ENCODE measurements at regions not wholly inside any gene's neighbourhood (a gene's known extent, or its start where the extent isn't known, plus 50 kb on each side); places are given as distances from the start of the nearest gene placed in this dataset.
"Not testable (repeated sequence)": the region's sequence is repeated elsewhere in the genome, so short reads cannot be mapped to it uniquely, and the experiment has no call there.

DNA sequence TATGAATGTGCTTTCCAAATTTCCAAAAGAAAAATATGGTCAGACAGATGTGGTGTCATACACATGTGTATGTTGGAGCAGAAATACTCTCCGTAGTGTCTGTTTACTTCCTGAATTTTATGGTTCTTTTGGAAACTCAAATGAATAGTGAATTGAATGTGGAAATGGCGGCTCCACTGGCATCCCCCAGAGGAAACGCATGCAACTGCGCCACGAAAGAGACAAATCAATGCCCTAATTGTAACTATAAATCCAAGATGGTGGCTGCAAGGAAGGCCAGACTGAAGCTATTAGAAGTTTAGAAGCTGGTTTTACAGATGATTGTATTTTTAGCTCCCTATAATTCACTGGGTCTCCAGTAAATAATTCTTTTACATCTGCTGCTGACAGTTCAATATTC is 246.7 kb downstream of the FGFR2 start:
- no peak for DNase-seq

DNA sequence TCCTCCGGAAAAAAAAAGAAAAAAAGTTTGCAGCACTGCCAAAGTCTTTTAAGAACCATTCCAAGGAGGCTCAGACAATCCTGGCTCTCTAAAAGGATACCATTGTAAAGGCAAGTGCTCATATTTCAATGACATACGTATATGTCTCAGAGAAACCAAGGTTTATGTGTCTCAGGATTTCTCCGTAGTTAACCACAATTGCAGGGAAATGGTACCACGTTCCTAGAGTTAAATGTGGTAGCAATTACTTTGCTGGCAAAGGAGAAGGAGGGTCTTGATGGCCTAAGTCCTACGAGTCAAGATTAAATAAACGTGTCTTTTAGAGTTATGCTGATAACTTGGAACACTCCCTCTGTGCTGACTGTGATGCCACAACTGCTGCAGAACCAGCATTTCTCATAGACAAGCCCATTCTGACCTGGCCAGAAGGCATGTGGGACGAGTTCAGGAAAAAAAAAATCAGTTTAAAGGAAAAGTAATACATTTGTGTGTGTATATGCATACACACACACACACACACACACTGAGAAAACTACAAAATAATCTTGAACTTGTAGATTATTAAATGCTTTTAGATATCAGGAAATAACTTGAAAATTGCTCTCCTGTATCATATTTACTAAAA is 245.9 kb downstream of the FGFR2 start:
- no peak for DNase-seq

DNA sequence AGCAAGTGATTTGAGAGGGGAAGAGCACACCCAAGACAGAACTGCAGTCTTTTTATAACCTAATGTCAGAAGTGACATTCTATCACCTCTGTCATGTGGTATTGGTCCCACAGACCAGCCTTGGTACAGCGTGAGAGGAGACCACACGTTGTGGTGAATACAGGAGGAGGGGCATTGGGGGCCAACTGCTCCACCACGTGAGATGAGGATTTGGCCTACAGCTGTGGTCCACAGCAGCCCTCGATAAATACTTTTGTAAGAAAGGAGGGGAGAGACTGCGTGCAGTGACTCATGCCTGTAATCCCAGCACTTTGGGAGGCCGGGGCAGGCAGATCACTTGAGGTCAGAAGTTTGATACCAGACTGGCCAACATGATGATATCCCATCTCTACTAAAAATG is 243.1 kb downstream of the FGFR2 start:
- DNase-seq = no peak

DNA sequence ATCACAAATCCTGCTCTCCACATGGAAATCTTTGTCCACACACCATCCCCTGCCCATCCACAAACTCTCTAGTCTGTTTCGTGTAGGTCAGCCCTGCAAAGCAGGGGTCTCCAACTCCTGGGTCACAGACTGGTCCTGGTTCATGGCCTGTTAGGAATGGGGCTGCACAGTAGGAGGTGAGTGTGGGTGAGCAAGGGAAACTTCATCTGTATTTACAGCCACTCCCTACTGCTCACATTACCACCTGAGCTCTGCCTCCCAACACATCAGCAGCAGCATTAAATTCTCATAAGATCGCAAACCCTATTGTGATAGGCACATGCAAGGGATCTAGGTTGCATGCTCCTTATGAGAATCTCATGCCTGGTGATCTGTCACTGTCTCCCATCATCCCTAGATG is 242.1 kb downstream of the FGFR2 start:
- DNase-seq = no peak

DNA sequence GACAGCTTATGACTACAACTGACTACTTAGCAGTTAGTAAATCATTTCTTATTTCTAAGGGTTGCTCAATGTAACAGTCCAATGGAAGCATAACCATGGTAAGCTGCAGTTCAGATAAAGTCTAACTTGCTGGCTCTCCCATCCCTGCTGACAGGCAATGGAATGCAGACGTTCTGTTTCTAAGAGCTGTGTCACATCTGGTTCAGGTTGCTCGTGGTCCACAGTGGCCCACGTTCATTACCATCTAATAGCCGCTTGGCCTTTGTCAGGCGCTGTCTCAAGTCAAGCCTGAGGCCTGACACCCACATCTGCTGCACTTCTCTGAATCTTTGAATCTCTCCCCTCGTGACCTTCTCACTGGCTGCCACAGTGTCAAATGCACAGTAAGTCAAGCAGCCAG is 240.8 kb downstream of the FGFR2 start:
- no peak for DNase-seq

DNA sequence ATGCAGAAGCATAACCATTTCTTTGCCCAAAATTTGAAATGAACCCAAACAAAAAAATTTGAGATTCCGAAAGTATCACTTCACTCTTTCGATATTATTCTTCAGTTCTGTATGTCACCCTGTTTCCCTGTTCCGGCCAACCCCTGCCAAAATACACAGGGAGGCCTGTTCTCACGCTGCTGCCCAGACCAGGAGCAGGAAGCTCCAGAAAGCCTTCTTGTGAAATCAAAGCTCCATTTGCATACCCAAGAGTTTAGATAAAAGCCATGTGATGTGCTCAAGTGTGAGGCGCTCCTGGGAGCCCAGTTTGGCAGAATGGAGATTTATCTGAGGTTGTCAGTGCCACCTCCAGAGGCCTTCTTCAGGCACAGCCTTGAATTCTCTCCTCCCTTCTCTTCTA is 236.2 kb downstream of the FGFR2 start:
- DNase-seq = peak; percentile 2

DNA sequence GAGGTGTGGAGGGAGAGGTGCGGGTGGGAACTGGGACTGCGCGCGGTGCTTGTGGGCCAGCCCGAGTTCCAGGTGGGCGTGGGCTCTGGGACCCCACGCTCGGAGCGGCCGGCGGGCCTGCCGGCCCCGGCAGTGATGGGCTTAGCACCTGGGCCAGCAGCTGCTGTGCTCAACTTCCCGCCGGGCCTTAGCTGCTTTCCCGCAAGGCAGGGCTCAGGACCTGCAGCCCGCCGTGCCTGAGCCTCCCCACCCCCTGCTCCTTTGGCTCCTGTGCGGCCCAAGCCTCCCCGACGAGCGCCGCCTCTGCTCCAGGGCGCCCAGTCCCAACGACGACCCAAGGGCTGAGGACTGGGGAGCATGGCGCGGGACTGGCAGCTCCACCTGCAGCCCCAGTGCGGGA is 232.7 kb downstream of the FGFR2 start:
- DNase-seq = no peak

DNA sequence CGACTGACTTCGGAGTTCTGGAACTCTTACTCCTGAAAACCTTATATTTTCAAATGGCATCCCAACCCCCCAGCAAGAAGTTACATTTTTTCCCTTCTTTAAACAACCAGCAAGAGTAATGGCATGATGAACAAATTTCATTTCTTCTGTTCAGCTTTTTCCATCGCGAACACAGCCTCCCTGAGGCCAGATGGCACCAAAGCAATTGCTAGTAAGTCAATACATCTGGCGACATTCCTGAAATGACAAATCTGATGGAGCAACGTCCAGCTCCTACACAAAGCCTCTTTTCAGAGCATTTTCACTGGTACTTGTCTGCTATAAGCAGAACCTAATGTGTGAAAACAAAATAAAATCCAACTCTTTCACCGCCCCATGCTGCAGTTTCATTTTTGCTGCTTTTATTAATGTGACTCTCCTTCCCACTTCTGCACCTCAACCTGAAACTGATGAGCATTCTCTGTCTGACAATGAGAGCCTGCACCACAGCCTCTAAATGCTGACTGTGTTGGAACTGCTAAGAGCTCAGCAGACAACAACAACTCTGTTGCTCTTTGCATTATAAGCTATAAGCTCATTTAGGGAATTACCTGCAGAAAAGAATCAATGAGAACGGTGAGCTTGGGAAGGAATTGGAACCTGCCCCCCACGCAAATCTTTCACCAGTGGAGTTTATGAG is 229.8 kb downstream of the FGFR2 start:
- DNase-seq = no peak

DNA sequence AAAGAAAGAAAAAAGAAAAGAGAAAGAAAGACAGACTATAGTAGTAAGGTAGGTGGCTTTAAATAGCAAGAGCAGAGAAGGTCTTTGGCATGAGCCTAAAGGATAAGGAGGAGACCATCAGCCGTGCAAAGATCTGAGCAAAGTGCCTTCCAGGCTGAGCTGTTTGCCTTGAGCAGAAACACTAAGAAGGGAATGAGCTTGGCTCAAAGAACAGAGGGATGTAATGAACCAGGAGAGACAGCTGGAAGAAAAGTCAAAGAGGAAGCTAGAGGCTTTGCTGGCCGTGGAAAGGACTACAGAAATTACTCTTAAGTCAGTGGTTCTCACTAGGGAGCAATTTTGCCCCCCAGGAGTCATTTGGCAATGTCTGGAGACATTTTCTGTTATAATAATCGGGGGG is 228.6 kb downstream of the FGFR2 start:
- no peak for DNase-seq

DNA sequence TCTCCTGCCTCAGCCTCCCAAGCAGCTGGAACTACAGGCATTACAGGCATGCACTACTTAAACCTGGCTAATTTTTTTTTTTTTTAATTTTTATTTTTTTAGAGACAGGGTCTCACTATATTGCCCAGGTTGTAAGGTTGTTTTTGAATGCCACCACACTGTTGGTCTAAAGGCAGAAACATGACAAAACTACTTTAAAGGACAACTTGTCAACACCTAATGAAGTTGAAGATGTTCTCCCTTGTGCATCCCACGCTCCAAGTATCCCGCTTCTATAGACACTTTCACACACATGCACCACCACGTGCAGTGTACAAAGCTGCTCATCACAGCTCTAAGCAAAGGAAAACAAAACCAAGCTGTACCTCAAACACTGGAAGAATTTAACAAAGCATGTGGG is 226.4 kb downstream of the FGFR2 start:
- DNase-seq = no peak

DNA sequence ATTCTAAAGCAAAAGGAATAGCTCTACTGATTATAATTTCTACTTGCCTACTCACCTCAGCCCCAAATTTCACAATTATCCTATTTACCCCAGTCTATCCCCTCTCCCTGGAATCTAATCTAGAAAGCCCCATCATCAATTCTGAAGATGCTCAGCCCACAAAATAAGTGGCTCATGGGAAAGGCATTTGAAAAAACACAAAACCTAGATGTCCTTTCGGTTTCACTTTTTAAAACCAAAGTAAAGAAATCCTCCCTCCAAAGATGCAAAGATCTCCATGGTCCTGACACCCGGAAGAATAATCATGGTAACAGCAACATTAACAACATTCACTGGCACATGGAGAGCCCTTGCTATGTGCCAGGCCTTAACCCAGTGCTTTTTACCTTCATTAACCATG is 224.8 kb downstream of the FGFR2 start:
- no peak for DNase-seq

DNA sequence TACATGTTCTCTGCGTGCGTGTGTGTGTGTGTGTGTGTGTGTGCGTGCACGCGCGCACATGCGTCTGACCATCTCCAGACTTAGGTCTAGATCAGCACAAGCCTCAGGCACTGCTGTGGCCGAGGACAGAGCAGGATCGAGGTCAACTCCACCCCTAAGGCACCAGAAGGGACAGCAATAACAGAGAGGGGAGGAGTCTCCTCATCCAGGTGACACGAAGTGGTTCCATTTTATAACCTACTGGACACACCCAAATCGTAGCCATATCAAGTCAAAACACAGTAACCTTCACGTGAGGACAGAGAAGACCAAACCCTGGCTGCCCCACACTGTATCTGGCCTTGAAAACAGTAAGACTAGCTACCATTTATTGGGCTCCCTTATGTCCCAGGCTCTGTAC is 224.1 kb downstream of the FGFR2 start:
- no peak for DNase-seq

DNA sequence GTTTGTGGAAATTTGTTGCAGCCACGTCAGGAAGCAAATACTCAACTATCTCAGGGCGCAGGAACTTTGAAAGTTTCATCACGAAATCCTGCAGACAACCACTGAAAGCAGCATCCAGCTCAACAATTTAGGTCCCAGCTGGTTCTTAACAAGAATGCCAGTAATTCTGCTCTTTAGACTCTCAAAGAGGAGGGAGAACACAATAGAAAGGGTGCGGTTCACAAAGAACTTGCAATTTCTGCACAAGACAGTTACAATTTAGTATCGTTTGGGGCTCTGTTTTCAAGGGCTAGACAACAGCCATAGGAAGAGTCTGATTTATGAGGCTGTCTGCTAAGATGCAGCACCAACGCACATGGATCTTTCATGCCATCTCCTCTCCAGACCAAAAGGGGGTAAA is 223.1 kb downstream of the FGFR2 start:
- DNase-seq = no peak

DNA sequence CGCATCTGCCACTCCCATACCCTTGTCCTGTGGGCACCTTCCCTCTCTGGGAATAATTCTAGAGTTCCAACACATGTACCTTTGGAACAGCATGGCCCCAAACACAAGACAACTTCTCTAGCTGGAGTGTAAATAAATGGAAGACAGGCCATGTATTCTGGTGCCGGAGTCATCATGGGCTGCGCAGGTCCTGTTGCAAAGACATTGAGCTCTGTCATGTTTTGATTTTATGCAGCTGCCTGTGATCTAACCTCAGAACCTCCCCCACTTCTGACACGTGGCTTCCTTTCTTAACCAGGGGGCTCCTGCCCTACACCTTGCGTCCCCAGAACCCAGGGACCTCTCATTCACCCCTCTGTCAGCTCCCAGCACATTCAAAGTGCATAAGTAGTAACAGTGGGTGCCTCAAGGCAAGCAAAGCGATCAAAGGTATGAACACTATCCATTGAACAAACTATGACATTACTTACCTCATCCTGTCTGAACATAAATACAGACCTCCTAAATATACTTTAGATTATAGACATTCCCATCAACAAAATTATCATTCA is 219.9 kb downstream of the FGFR2 start:
- no peak for DNase-seq

DNA sequence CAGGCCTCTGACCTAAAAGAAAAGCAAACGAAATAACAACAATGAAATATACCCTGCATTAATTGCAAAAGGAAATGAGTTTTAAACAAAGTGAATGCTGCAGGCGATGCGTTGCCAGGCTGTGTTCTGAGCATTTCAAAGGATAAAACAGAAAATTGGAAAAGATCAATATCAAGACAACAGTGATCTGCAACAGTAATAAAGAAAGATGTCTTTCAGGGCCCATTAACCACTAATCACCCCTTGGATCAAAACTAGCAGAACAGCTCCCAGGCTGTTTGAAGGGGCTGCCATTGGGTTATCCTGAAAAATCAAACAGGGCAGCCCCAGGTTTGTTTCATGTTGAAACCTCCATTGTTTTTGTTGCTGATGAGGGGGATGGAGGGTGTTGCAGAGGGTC is 219.2 kb downstream of the FGFR2 start:
- DNase-seq = no peak

DNA sequence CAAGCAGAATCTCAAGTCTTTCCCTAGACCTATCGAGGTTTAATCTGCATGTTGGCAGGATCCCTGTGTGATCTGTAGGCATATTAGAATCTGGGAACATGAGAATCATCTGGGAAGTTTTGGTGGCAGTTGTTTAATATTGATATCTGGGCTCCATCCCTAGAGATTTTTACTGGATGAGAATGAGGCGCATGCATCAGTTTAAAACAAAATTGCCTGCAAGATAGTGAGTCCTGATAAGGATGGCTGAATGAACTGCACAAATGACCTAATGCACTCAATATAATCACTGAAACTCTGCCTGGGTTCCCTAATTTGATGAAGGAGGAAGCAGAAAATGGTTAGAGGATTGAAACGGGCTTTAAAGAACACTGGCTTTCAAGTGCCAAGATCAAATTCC is 218.0 kb downstream of the FGFR2 start:
- DNase-seq = no peak

DNA sequence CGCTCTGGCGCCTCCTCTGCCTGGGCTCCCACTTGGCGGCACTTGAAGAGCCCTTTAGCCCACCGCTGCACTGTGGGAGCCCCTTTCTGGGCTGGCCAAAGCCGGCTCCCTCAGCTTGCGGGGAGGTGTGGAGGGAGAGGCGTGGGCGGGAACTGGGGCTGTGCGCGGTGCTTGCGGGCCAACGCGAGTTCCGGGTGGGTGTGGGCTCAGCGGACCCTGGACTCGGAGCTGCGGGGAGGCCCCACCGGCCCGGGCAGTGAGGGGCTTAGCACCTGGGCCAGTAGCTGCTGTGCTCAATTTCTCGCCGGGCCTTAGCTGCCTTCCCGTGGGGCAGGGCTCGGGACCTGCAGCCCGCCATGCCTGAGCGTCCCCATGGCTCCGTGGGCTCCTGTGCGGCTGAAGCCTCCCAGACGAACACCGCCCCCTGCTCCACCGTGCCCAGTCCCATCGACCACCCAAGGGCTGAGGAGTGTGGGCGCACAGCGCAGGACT is 216.2 kb downstream of the FGFR2 start:
- not testable (repeated sequence) for DNase-seq

DNA sequence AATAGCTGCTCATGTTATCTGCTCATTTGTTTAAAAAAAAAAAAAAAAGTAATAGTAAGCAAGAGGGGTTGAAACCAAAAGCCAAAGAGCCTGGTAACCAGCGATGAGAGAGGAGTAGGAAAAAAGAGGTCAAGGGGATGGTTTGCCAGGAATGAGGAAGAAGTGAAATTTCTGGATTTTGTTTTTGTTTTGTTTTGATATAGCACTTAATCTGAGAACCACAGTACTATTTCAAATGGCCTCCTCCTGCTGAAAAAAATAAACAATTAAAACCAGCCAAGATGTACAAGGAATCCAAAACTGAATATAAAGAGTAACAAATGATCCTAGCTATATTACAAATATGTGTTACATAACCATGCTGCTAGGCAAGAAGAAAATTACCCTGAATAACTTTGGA is 213.1 kb downstream of the FGFR2 start:
- DNase-seq = no peak

DNA sequence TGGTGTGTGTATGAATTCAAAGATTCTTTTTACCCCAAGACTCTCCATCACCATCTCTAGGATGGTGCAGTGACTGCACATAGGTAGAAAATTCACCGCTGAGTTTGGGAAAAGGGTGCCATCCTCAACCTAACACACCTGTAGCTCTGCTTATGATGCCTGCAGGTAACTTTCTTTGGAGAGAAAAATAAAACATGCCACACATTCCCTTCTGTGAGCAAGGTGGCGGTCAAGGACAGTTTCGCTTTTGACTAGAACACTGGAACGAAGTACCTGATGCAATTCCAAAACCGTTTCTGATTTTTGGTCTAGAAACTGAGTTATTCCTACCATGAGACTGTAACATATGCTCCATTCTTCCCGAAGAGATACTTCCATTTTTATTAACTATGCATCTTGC is 205.6 kb downstream of the FGFR2 start:
- DNase-seq = no peak

DNA sequence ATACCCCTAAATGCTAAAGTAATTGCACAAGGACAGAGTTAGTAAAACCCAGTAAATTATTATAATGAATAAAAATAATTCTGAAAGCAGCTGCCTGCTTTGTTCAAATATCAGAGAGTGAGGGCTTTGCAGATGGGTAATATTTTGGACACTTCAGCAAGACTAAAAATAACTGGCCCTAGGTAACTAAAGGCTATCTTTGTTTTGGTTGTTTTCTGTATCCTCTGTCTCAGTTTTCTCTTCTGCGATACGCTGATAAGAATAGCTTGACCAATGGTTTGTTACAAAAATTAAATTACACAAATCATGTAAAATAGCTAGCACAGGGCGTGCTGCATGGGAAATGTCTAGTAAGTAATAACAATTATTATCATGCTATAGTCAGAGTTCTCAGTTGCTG is 204.7 kb downstream of the FGFR2 start:
- no peak for DNase-seq

DNA sequence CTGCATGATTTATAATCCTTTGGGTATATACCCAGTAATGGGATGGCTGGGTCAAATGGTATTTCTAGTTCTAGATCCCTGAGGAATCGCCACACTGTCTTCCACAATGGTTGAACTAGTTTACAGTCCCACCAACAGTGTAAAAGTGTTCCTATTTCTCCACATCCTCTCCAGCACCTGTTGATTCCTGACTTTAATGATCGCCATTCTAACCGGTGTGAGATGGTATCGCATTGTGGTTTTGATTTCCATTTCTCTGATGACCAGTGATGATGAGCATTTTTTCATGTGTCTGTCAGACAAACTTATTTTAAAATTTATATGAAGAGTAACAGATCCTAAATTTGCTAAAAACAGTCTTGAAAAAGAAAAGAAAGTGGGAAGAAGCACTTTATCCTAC is 197.7 kb downstream of the FGFR2 start:
- DNase-seq = not testable (repeated sequence)

DNA sequence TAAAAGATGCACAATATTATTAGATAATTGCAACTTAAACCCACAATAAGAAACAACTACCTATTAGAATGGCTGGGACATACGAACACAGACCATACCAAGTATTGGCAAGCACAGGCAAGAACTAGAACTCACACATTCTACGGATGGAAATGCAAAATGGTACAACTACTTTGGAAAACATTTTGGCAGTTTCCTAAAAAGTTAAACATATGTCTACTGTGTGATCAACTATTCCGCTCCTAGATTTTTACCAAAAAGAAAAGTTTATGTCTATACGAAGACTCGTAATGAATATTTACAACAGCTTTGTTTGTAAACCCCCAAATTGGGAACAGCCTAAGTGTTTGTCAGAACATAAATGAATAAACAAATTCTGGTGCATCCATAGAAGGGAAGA is 194.7 kb downstream of the FGFR2 start:
- DNase-seq = no peak

DNA sequence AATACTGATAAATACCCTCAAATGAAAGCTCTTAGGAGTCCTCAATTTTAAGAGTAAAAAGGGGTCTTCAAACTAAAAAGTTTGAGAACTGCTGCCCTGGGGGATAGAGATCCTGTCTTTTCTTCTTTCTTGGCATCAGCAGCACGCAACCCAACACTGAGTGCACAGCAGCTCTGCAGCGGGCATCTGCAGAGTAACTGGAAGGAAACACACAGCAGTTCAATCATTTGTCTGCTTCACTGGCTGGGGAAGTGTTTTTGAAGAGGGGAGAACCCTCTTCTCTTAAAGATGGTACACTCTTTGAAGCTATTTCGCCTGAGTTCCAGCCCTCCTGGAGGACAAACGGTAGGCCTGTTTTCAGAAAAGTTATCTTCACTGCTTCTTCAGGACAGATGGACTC is 193.6 kb downstream of the FGFR2 start:
- no peak for DNase-seq

DNA sequence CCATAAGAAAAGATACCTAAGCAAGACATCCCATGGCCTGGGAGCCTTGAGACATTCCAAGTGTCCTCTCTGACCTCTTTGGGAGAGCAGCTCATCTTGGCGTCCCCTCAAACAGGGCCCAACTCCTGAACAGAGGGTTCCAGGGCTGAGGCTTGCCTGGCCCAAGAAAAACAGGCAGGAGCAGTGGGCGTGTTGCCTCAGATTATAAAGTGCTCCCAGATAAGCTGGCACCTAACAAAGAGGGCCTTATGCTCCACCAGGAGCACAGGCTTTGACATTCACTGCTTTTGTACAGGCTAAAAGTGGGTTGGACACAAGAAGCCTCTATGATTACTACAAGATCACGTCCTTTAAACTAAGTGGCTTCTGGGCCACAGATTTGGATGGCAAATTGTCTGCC is 193.1 kb downstream of the FGFR2 start:
- no peak for DNase-seq

DNA sequence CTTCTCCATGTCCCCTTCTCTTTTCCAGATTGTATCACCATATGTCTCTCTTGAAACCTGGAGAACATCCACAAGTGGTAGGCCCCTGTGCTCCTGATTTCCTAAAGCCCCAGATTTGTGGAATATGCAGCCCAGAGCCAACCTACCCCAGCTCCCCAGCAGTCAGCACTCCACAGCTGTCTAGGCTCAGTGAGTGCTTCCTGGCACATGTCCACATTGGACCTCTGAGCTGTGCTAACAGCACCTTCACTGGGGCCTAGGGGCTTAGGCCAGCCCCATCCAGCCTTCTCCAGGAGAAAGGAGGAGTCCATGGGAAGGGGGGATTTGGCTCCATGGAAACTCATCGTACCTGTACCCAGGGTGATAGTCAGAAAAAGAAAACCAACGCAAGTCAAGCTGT is 192.7 kb downstream of the FGFR2 start:
- no peak for DNase-seq

All from NCI-H2029 treated with DMSO at 0.1 percent for 48 hours (cell line).